HG03039 (cell line): ENCODE measurements at regions not wholly inside any gene's neighbourhood (a gene's known extent, or its start where the extent isn't known, plus 50 kb on each side); places are given as distances from the start of the nearest gene placed in this dataset.

Source experiments
- ATAC-seq: cut with Tn5 transposase; IDR thresholded peaks from one replicate; pipeline ENCODE4 v1.9.1; 2021; ENCODE audit warnings: mild to moderate bottlenecking, moderate library complexity; ENCODE audit not compliant: unreplicated experiment

GRCh38 chr17:79404136-79404911 lies 206.5 kb downstream of the RBFOX3 start:
- no peak for ATAC-seq

DNA sequence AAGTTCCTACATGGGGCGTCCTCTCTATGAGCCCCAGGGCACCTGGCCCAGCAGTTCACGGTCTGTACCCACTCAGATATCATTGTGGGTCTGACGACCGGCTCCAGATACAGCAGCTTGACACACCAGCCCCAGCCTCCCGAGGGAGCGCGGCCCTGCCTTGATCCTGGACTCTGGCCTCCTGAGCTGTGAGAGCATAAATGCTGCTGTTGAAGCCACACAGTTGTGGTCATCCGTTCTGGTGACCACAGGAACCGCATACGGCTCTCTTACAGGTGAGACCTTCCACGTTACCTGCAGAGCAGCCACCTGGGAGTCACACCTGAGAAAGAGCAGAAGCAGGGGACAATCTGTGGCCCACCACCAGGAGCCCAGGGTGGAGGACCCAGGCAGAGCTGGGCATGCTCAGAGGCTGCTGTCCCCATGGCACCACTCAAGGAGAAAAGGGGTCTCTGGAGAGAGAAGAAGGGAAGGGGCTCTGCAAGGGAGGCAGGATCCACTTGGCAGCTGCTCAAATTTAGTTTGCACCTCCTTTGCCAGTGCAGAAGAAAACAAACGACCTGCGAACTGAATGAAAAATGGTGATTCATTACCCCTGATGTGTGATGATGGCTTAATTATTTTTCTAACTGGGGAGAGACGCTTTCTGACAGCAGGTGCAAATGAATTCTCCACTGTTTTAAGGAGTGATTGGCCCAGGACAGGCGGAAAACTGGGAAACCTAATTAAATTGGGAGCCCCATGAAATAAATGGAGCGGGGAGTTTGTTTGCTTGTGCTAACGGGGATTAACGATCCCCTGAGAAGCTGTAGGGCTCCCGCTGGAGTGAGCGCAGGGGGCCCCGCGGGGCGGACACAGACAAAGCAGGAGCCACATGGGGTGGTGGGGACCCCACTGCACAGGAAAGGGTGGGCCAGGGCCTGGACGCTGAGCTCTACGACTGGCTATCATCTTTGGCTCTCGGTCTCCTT lies 208.9 kb downstream of the RBFOX3 start:
- no peak for ATAC-seq

- ATAC-seq: no peak
Observed at GRCh38 chr17:79400989-79401703, 209.7 kb downstream of the RBFOX3 start.

- ATAC-seq: no peak
Observed at GRCh38 chr17:79399610-79400144, 211.2 kb downstream of the RBFOX3 start.

DNA sequence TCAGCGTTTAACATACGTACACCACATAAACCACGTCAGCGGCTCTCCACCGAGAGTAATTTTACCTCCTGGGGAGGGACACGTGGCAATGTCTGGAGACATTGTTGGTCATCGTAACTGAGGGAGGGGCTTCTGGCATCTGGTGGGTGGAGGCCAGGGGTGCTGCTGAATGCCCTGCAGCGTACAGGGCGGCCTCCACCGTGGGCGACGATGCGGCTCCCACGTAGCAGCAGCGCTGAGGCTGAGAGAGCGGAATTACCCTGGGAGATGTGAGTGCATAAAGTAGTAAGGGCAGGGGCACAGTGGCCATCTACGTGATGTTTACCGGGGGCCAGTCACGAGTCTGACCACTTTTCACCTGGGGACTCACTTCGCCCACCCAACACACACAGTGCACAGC lies 212.4 kb downstream of the RBFOX3 start:
- ATAC-seq: no peak

- no peak for ATAC-seq
Observed at GRCh38 chr17:79396696-79397095, 214.2 kb downstream of the RBFOX3 start.

DNA sequence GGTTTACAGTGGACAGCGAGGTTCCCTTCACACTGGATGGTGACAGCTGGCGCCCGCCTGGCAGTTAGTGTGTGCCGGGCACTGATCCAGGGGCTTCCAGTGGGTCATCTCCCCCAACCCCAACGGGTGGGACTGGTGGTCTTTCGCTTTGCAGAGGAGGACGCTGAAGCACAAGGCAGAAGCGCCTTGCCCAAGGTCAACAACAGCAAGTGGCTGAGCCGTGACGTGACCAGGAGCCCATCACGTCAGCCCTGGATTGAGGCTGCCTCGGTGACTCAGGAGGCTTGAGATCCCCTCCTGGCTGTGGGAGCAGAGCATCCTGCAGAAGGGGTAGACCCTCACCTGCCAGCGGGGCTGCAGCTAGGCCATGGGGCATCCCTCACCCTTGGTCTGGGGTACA lies 215.3 kb downstream of the RBFOX3 start:
- ATAC-seq: no peak

DNA sequence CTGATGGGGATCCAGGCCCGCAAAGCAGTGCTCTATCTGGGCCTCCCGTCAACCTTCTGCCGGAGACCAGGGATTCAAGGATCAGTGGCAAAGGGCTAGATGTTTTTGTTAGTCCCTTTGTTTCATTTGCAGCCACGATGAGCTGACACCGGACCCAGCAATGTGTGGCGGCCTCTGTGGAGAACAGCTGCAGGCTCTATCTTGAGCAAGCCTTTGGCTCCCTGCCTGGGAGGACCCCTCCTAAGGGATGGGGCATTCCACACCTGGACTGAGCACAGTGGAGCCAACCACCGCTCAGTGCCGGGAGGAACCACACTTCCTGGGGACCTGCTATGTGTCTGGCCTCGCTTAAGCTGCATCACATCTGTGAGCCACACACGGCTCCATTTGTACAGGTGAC lies 215.8 kb downstream of the RBFOX3 start:
- no peak for ATAC-seq

DNA sequence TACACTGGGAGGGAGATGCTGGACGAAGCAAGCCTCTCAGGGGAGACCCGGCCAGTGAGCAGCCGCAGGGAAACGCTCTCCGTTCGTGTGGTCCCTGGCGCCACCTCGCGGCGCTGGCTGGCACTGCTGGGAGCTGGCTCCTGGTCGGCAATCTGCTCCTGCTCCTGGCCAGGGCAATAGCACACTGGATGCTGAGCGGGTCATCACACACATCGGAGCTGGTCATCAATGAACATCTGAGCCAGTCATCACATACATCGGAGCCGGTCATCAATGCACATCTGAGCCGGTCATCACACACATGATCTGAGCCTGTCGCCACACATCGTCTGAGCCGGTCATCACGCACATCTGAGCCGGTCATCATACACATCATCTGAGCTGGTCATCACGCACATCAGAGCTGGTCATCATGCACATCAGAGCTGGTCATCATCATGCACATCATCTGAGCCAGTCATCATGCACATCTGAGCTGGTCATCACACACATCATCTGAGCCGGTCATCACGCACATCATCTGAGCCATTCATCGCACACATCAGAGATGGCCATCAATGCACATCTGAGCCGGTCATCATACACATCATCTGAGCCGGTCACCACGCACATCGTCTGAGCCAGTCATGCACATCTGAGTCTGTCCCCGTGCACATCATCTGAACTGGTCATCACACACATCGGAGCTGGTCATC lies 217.3 kb downstream of the RBFOX3 start:
- ATAC-seq: no peak

GRCh38 chr17:79392598-79392997 lies 218.3 kb downstream of the RBFOX3 start:
- ATAC-seq: no peak

DNA sequence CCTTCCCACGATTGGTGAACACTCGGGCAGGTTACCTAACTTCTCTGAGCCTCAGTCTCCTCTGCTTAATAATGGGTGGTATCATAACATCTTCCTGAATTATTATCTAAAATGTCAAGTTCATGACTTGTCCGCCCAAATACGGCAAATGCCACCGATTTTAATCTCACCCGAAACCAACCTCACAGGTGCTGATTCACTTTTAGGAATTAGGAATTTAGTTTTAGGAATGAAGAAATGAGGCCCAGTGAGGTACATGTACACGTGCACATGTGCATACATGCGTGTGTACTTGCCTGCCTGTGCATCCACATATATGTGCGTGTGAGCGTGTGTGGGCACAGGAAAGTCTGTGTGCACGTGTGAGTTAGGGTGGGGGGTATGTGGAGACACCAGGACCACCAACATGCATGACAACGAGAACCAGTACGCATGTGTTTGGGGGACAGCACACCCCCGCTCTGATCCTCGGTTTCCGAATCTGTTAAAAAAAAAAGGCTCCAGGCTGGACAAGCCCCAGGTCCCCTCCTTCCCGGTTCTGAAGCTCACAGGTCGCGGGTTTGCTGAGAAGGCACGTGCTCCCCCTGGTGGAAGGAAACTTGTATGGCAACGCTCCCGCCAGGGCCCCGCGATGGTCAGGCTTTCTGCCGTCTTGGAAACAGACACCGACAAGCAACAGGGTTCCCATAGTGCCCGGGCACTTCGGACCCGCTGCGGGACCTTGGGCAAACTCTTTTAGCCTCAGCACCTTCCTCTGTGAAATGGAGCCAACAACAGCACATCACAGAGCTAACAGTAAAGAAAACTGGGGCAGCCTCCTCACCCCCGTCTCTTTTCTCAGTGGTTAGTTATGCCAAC lies 219.2 kb downstream of the RBFOX3 start:
- ATAC-seq: no peak

DNA sequence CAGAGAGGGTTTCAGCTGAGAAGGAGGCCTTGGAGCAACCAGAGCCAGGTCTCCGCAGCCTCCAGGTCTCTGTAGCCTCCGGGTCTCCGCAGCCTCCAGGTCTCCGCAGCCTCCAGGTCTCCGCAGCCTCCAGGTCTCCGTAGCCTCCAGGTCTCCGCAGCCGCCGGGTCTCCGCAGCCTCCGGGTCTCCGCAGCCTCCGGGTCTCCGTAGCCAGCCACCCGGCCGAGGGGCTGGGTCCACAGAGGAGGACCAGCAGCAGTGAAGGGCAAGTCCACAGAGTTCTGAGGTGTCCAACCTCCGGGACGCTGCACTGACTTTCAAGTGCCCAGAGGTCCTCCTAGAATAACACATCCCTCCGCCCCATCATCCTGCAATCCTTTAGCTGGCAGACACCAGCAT lies 221.0 kb downstream of the RBFOX3 start:
- no peak for ATAC-seq

DNA sequence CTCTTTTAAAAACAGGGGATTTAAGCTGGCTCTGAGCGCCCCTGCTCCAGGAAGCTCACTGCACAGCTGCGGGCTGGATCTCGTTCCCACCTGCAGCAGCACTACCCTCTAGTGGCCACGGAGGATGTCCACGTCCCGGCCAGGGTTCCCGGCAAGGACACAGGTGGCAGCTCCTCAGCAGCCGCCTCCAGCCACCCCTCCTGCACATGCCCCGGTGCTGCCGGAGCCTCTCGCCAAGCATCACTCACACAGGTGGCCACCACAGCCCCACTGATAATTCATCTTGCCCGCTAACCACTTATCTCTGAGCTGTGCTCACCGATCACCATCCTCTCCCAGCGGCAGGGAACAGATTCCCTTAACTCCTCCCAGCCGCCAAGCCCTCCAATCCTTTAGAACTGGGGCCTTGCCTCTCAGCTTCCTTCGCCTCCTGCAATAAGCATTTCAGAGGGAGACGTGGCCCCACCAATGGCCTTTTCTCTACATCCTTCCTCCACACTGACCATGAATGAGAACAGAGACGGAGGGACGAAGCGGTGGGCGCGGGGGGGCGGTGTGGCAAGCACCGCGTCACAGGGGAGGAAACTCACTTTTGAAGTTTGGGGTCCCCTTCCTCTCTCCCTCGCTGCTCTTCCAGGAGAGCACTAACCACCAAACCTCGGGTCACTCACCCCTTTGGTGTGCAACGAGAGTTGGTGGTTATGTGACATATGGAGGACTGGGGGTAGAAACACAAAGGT lies 222.1 kb downstream of the RBFOX3 start:
- ATAC-seq: no peak

DNA sequence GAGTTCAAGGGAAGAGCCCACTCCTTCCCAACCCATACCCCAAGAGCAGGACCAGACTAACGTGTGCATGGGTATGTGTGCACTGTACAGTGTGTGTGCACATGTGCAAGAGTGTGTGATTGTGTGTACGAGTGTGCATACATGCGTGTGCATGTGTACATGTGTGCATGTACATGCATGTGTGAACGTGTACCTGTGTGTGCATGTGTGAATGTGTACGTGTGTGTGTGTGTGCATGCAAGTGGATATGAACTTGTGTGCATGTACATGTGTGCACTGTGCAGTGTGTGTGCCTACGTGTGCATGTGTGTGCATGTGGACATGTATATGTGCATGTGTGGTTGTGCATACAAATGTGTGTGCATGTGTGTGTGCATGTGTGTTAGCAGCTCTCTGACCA lies 223.1 kb downstream of the RBFOX3 start:
- ATAC-seq: no peak

DNA sequence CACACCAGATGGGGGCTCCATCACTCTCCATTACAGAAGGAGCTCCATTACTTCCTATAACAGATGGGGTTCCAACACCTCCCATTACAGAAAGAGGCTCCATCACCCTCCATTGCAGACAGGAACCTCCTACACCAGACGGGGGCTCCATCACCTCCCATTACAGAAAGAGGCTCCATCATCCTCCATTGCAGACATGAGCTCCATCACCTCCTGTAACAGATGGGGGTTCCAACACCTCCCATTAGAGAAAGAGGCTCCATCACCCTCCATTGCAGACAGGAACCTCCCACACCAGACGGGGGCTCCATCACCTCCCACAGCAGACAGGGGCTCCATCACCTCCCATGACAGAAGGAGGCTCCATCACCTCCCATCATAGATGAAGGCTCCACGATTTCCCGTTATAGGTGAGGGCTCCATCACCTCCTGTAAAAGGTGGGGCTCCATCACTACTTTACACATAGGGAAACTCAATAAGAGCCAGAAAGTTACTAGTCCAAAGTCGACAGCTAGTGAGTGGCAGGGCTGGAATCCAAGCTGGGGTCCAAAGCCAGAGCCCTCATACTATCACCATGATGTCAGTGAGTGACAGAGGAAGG lies 224.8 kb downstream of the RBFOX3 start:
- ATAC-seq: no peak

GRCh38 chr17:79382313-79382712 lies 228.5 kb downstream of the RBFOX3 start:
- no peak for ATAC-seq

- no peak for ATAC-seq
Observed at GRCh38 chr17:79379700-79380445, 231.0 kb downstream of the RBFOX3 start.
